Suprapubic skin (tissue), 4 donors: ENCODE measurements at regions not wholly inside any gene's neighbourhood (a gene's known extent, or its start where the extent isn't known, plus 50 kb on each side); places are given as distances from the start of the nearest gene placed in this dataset.

ENCODE experiments used
- DNase-seq, 2 donors: peaks; one replicate each; pipeline ENCODE4 v3.0.0-alpha.2; 2019; ENCODE audit warnings: low spot score in 2 of 2
- H3K27ac ChIP-seq: fragments of 200-600 bp; sonication (generic); one replicate; pipeline ENCODE4 v1.5.1; 2019
- H3K27me3 ChIP-seq: fragments of 200-600 bp; sonication (generic); one replicate; pipeline ENCODE4 v1.5.1; 2019
- H3K36me3 ChIP-seq: fragments of 200-600 bp; sonication (generic); one replicate; pipeline ENCODE4 v1.5.1; 2019
- H3K4me1 ChIP-seq: fragments of 200-600 bp; sonication (generic); one replicate; pipeline ENCODE4 v1.5.1; 2019
- H3K4me3 ChIP-seq: fragments of 200-600 bp; sonication (generic); one replicate; pipeline ENCODE4 v1.5.1; 2019; ENCODE audit warnings: mild to moderate bottlenecking
- H3K9me3 ChIP-seq: fragments of 200-600 bp; sonication (generic); one replicate; pipeline ENCODE4 v1.5.1; 2019
- CTCF ChIP-seq, 2 donors: fragments of 200-600 bp in 1 of 2; fragments of 450-650 bp in 1 of 2; sonication (generic) in 1 of 2; IDR thresholded peaks; one replicate each; pipeline ENCODE4 v1.5.1; 2016 to 2019; ENCODE audit warnings: antibody characterized with exemption in 2 of 2, mild to moderate bottlenecking in 1 of 2, moderate library complexity in 1 of 2
- EP300 ChIP-seq: sonication (generic); formaldehyde crosslinking; IDR thresholded peaks from one replicate; pipeline ENCODE4 v1.6.1; 2017; ENCODE audit warnings: antibody characterized with exemption
- POLR2A ChIP-seq, 2 donors: fragments of 450-650 bp; IDR thresholded peaks; one replicate each; pipeline ENCODE4 v1.6.1; 2017; ENCODE audit warnings: antibody characterized with exemption in 2 of 2, mild to moderate bottlenecking in 2 of 2, moderate library complexity in 2 of 2
- POLR2AphosphoS5 ChIP-seq, 3 donors: sonication (generic); formaldehyde crosslinking; IDR thresholded peaks; one replicate each; pipeline ENCODE4 v1.6.1; 2017; ENCODE audit warnings: antibody characterized with exemption in 3 of 3
- WGBS: methylation state at CpG from one replicate; pipeline ENCODE4 v1.1.5; 2018; 5-methylcytosine and 5-hydroxymethylcytosine counted together

- WGBS: 72% methylated on average over 32 of the region's 36 CpGs
- Histone ChIP-seq H3K27ac (no peak overlapping the region), H3K36me3 (no peaks in the 10 kb centered on the region), H3K4me3 (no peak overlapping the region), H3K9me3 (no peaks in the 10 kb centered on the region), H3K27me3 (peaks cover 79% of the 10 kb centered on the region), H3K4me1 (peaks cover 28% of the 10 kb centered on the region)
- TF ChIP-seq EP300 (no peak), POLR2AphosphoS5 (IDR thresholded peaks at IDR 0.05) (no peak), CTCF (IDR thresholded peaks at IDR 0.05) (no peak), POLR2A (IDR thresholded peaks at IDR 0.05) (no peak)
- no peak for DNase-seq
Measured at GRCh38 chr7:25860275-25861163, 291.5 kb upstream of the NFE2L3 start.

GRCh38 chr7:25861164-25861496 is 290.9 kb upstream of the NFE2L3 start:
- Histone ChIP-seq H3K27ac (no peak overlapping the region), H3K4me3 (no peak overlapping the region), H3K36me3 (no peaks in the 10 kb centered on the region), H3K4me1 (peaks cover 26% of the 10 kb centered on the region), H3K9me3 (no peaks in the 10 kb centered on the region), H3K27me3 (peaks cover 82% of the 10 kb centered on the region)
- DNase-seq: no peak
- WGBS: 84% methylated on average over 7 of the region's 7 CpGs
- no peak for TF ChIP-seq CTCF (IDR thresholded peaks at IDR 0.05)
- no peak for TF ChIP-seq EP300
- TF ChIP-seq POLR2AphosphoS5 (IDR thresholded peaks at IDR 0.05): no peak
- TF ChIP-seq POLR2A (IDR thresholded peaks at IDR 0.05): no peak

GRCh38 chr7:25861601-25862260 is 290.3 kb upstream of the NFE2L3 start:
- no peaks in the 10 kb centered on the region for H3K36me3 ChIP-seq
- peaks cover 21% of the 10 kb centered on the region for H3K4me1 ChIP-seq
- DNase-seq: no peak
- H3K27me3 ChIP-seq: peaks cover 85% of the 10 kb centered on the region
- no peaks in the 10 kb centered on the region for H3K9me3 ChIP-seq
- 25% methylated on average over 15 of the region's 15 CpGs for whole genome bisulfite sequencing
- TF ChIP-seq POLR2AphosphoS5 (IDR thresholded peaks at IDR 0.05) (no peak), POLR2A (IDR thresholded peaks at IDR 0.05) (no peak), EP300 (no peak)
- no peak overlapping the region for H3K4me3 ChIP-seq
- H3K27ac ChIP-seq: no peak overlapping the region

- Histone ChIP-seq H3K9me3 (no peaks in the 10 kb centered on the region), H3K4me3 (no peak overlapping the region), H3K4me1 (peaks cover 17% of the 10 kb centered on the region), H3K27me3 (peaks cover 90% of the 10 kb centered on the region), H3K27ac (no peak overlapping the region), H3K36me3 (no peaks in the 10 kb centered on the region)
- WGBS: 1% methylated on average over 40 of the region's 45 CpGs
- peak; percentile 98 to 99 for DNase-seq
- peak in 1 of 3 donors; percentile 59 for TF ChIP-seq POLR2AphosphoS5 (IDR thresholded peaks at IDR 0.05)
- TF ChIP-seq POLR2A (IDR thresholded peaks at IDR 0.05): no peak
Measured at GRCh38 chr7:25862261-25863004, 289.6 kb upstream of the NFE2L3 start.

- DNase-seq: no peak
- H3K4me1 ChIP-seq: peaks cover 10% of the 10 kb centered on the region
- no peak overlapping the region for H3K4me3 ChIP-seq
- H3K9me3 ChIP-seq: no peaks in the 10 kb centered on the region
- WGBS: 19% methylated on average over 13 of the region's 13 CpGs
- peaks cover 90% of the 10 kb centered on the region for H3K27me3 ChIP-seq
- no peak overlapping the region for H3K27ac ChIP-seq
- H3K36me3 ChIP-seq: no peaks in the 10 kb centered on the region
- TF ChIP-seq POLR2A (IDR thresholded peaks at IDR 0.05): no peak
- TF ChIP-seq CTCF (IDR thresholded peaks at IDR 0.05): no peak
- no peak for TF ChIP-seq POLR2AphosphoS5 (IDR thresholded peaks at IDR 0.05)
- TF ChIP-seq EP300: no peak
Measured at GRCh38 chr7:25863005-25863728, 288.8 kb upstream of the NFE2L3 start.
